Neural cell (in vitro differentiated cells): ENCODE measurements at regions not wholly inside any gene's neighbourhood (a gene's known extent, or its start where the extent isn't known, plus 50 kb on each side); places are given as distances from the start of the nearest gene placed in this dataset.

Experiments used
- H2AFZ ChIP-seq: fragments of 200-600, 300-800 bp; sonication (generic), shearing (Covaris generic); 2 replicates; pipeline ENCODE4 v1.6.0; 2014; ENCODE audit warnings: low read depth, mild to moderate bottlenecking, antibody characterized with exemption, low read length, moderate library complexity
- H3F3A ChIP-seq: fragments of 200-600 bp; shearing (Covaris generic); 2 replicates; pipeline ENCODE4 v1.6.1; 2016; ENCODE audit warnings: mild to moderate bottlenecking, moderate library complexity, mixed read lengths, antibody characterized with exemption, low read length; ENCODE audit not compliant: insufficient read depth, poor library complexity, severe bottlenecking
- H3K27ac ChIP-seq: fragments of 200-600, 300-800 bp; sonication (generic), shearing (Covaris generic); 2 replicates; pipeline ENCODE4 v1.5.1; 2014; ENCODE audit warnings: mild to moderate bottlenecking, low read length, moderate library complexity
- H3K27me3 ChIP-seq: fragments of 300-800, 200-600 bp; sonication (generic), shearing (Covaris generic); 2 replicates; pipeline ENCODE4 v1.6.0; 2014; ENCODE audit warnings: mild to moderate bottlenecking, low read depth, low read length, moderate library complexity; ENCODE audit not compliant: insufficient read depth
- H3K36me3 ChIP-seq: fragments of 300-800, 200-600 bp; sonication (generic), shearing (Covaris generic); 2 replicates; pipeline ENCODE4 v1.5.1; 2014; ENCODE audit warnings: mild to moderate bottlenecking, antibody characterized with exemption, low read length, moderate library complexity; ENCODE audit not compliant: insufficient read depth
- H3K4me2 ChIP-seq: fragments of 300-800, 200-600 bp; sonication (generic), shearing (Covaris generic); 2 replicates; pipeline ENCODE4 v1.6.0; 2014; ENCODE audit warnings: mild to moderate bottlenecking, low read length
- H3K4me3 ChIP-seq: fragments of 300-800, 200-600 bp; sonication (generic), shearing (Covaris generic); 2 replicates; pipeline ENCODE4 v1.5.1; 2014; ENCODE audit warnings: mild to moderate bottlenecking, low read length, moderate library complexity
- H3K79me2 ChIP-seq: fragments of 200-600 bp; shearing (Covaris generic); replicated peaks from 2 replicates; pipeline ENCODE4 v1.6.0; 2014; ENCODE audit warnings: mild to moderate bottlenecking, low read length, moderate library complexity; ENCODE audit not compliant: insufficient read depth
- H3K9ac ChIP-seq: fragments of 300-800, 200-600 bp; sonication (generic), shearing (Covaris generic); 2 replicates; pipeline ENCODE4 v1.6.1; 2016; ENCODE audit warnings: mild to moderate bottlenecking, low read length, mixed read lengths
- H3K9me2 ChIP-seq: fragments of 200-600 bp; shearing (Covaris generic); 2 replicates; pipeline ENCODE4 v1.6.1; 2016; ENCODE audit warnings: mild to moderate bottlenecking, low read length, mixed read lengths; ENCODE audit not compliant: insufficient read depth
- H3K9me3 ChIP-seq: fragments of 200-600, 300-800 bp; sonication (generic), shearing (Covaris generic); 2 replicates; pipeline ENCODE4 v1.6.1; 2016; ENCODE audit warnings: mild to moderate bottlenecking, mixed run types, low read length, moderate library complexity, mixed read lengths
- H4K20me1 ChIP-seq: fragments of 200-600 bp; shearing (Covaris generic); 2 replicates; pipeline ENCODE4 v1.6.1; 2016; ENCODE audit warnings: mild to moderate bottlenecking, mixed run types; ENCODE audit not compliant: insufficient read depth
- CTCF ChIP-seq: fragments of 450-650 bp; IDR thresholded peaks from 2 replicates; pipeline ENCODE4 v1.5.1; 2014; ENCODE audit warnings: antibody characterized with exemption, mild to moderate bottlenecking, moderate library complexity; ENCODE audit not compliant: poor library complexity, severe bottlenecking
- EP300 ChIP-seq: fragments of 450-650 bp; conservative IDR thresholded peaks from 2 replicates; pipeline ENCODE4 v1.6.1; 2014; ENCODE audit warnings: antibody characterized with exemption, mild to moderate bottlenecking, moderate library complexity; ENCODE audit not compliant: poor library complexity, severe bottlenecking
- EZH2 ChIP-seq: fragments of 200-600, 300-800 bp; shearing (Covaris generic), sonication (generic); IDR thresholded peaks from 2 replicates; pipeline ENCODE4 v1.6.1; 2014; ENCODE audit warnings: antibody characterized with exemption, low read length, borderline replicate concordance, mild to moderate bottlenecking; ENCODE audit not compliant: insufficient read depth, poor library complexity, severe bottlenecking
- MXI1 ChIP-seq: fragments of 450-650 bp; conservative IDR thresholded peaks from 2 replicates; pipeline ENCODE4 v1.6.1; 2014; ENCODE audit warnings: antibody characterized with exemption, mild to moderate bottlenecking; ENCODE audit not compliant: poor library complexity, severe bottlenecking
- POLR2AphosphoS5 ChIP-seq: IDR thresholded peaks from 2 replicates; pipeline ENCODE4 v1.6.1; 2012
- RAD21 ChIP-seq: fragments of 450-650 bp; conservative IDR thresholded peaks from 2 replicates; pipeline ENCODE4 v1.6.1; 2014; ENCODE audit warnings: antibody characterized with exemption, mild to moderate bottlenecking, moderate library complexity
- SMC3 ChIP-seq: fragments of 450-650 bp; conservative IDR thresholded peaks from 2 replicates; pipeline ENCODE4 v1.6.1; 2014; ENCODE audit warnings: antibody characterized with exemption, mild to moderate bottlenecking, moderate library complexity; ENCODE audit not compliant: poor library complexity
- TAF1 ChIP-seq: IDR thresholded peaks from 2 replicates; pipeline ENCODE4 v1.6.1; 2012; ENCODE audit warnings: low read depth
- TF ChIP-seq, protein P1 (sequence below): IDR thresholded peaks from 2 replicates; pipeline ENCODE4 v1.6.1; 2012; ENCODE audit warnings: borderline replicate concordance

DNA sequence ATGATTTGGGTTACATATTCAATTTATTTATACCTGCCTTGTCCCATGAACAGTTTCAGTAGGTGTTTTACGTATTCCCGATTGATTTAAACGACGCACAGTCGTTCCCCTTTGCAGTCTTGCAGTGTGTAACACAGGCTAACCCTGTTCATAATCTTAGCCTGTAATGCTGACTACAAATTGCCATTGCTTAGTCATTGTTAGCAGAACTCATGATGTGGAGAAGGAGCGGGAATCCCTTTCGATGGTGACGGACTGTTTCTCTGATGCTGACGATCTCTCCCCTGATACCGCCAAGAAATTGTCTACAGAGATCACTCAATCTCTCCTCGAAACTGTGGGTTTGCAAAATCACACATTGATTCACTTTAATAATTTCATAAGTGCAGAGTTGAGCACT, 93.2 kb downstream of the MRPL36 start:
- Histone ChIP-seq H3K9me2 (no peaks in the 10 kb centered on the region), H3K79me2 (no peaks in the 10 kb centered on the region), H3K4me3 (no peak overlapping the region), H3K36me3 (no peaks in the 10 kb centered on the region), H4K20me1 (no peaks in the 10 kb centered on the region), H2AFZ (no peak overlapping the region), H3F3A (no peaks in the 10 kb centered on the region), H3K27ac (no peak overlapping the region), H3K27me3 (no peaks in the 10 kb centered on the region), H3K4me2 (no peak overlapping the region), H3K9me3 (no peaks in the 10 kb centered on the region), H3K9ac (no peak overlapping the region)
- TF ChIP-seq EP300 = no peak
- TF ChIP-seq MXI1 = no peak
- TF ChIP-seq CTCF = no peak
- no peak for TF ChIP-seq EZH2
- no peak for TF ChIP-seq TAF1
- TF ChIP-seq RAD21 = no peak
- TF ChIP-seq, protein P1, sequence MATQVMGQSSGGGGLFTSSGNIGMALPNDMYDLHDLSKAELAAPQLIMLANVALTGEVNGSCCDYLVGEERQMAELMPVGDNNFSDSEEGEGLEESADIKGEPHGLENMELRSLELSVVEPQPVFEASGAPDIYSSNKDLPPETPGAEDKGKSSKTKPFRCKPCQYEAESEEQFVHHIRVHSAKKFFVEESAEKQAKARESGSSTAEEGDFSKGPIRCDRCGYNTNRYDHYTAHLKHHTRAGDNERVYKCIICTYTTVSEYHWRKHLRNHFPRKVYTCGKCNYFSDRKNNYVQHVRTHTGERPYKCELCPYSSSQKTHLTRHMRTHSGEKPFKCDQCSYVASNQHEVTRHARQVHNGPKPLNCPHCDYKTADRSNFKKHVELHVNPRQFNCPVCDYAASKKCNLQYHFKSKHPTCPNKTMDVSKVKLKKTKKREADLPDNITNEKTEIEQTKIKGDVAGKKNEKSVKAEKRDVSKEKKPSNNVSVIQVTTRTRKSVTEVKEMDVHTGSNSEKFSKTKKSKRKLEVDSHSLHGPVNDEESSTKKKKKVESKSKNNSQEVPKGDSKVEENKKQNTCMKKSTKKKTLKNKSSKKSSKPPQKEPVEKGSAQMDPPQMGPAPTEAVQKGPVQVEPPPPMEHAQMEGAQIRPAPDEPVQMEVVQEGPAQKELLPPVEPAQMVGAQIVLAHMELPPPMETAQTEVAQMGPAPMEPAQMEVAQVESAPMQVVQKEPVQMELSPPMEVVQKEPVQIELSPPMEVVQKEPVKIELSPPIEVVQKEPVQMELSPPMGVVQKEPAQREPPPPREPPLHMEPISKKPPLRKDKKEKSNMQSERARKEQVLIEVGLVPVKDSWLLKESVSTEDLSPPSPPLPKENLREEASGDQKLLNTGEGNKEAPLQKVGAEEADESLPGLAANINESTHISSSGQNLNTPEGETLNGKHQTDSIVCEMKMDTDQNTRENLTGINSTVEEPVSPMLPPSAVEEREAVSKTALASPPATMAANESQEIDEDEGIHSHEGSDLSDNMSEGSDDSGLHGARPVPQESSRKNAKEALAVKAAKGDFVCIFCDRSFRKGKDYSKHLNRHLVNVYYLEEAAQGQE = no peak
- TF ChIP-seq SMC3 = no peak
- no peak for TF ChIP-seq POLR2AphosphoS5

GRCh38 chr5:1706021-1706420, 93.6 kb downstream of the MRPL36 start:
- H3K27me3 ChIP-seq = no peaks in the 10 kb centered on the region
- no peak overlapping the region for H3K9ac ChIP-seq
- no peaks in the 10 kb centered on the region for H3K36me3 ChIP-seq
- H3K4me3 ChIP-seq = no peak overlapping the region
- no peak overlapping the region for H3K4me2 ChIP-seq
- no peaks in the 10 kb centered on the region for H3F3A ChIP-seq
- no peak overlapping the region for H2AFZ ChIP-seq
- TF ChIP-seq SMC3 = no peak
- TF ChIP-seq CTCF = no peak
- TF ChIP-seq EZH2 = no peak
- TF ChIP-seq TAF1 = no peak
- TF ChIP-seq MXI1 = no peak
- TF ChIP-seq EP300 = no peak
- no peak for TF ChIP-seq POLR2AphosphoS5
- TF ChIP-seq, protein P1 = no peak
- no peak for TF ChIP-seq RAD21
- no peaks in the 10 kb centered on the region for H3K9me2 ChIP-seq
- H4K20me1 ChIP-seq = no peaks in the 10 kb centered on the region
- H3K79me2 ChIP-seq = no peaks in the 10 kb centered on the region
- no peak overlapping the region for H3K27ac ChIP-seq
- no peaks in the 10 kb centered on the region for H3K9me3 ChIP-seq
